Parathyroid adenoma (tissue), 2 donors: ENCODE measurements at regions not wholly inside any gene's neighbourhood (a gene's known extent, or its start where the extent isn't known, plus 50 kb on each side); places are given as distances from the start of the nearest gene placed in this dataset.

ENCODE experiments used
- H2AFZ ChIP-seq: fragments of 300-600 bp; sonication (generic); one replicate; pipeline ENCODE4 v1.7.0; 2017; ENCODE audit warnings: antibody characterized with exemption, mild to moderate bottlenecking
- H3K27ac ChIP-seq: fragments of 300-600 bp; sonication (generic); one replicate; pipeline ENCODE4 v1.7.0; 2017
- H3K27me3 ChIP-seq: fragments of 300-600 bp; sonication (generic); one replicate; pipeline ENCODE4 v1.7.0; 2017; ENCODE audit warnings: low read length; ENCODE audit not compliant: control insufficient read depth, insufficient read depth
- H3K36me3 ChIP-seq: fragments of 300-600 bp; sonication (generic); one replicate; pipeline ENCODE4 v1.7.0; 2017; ENCODE audit warnings: low read length; ENCODE audit not compliant: control insufficient read depth, insufficient read depth
- H3K4me1 ChIP-seq: fragments of 300-600 bp; sonication (generic); one replicate; pipeline ENCODE4 v1.7.0; 2017; ENCODE audit warnings: control low read depth
- H3K4me2 ChIP-seq: fragments of 300-600 bp; sonication (generic); one replicate; pipeline ENCODE4 v1.7.0; 2017; ENCODE audit warnings: low read length
- H3K4me3 ChIP-seq: fragments of 300-600 bp; sonication (generic); one replicate; pipeline ENCODE4 v1.7.0; 2017; ENCODE audit warnings: low read depth, low read length
- H3K79me2 ChIP-seq: fragments of 300-600 bp; sonication (generic); one replicate; pipeline ENCODE4 v1.7.0; 2017; ENCODE audit warnings: control low read depth
- H3K9ac ChIP-seq: fragments of 300-600 bp; sonication (generic); one replicate; pipeline ENCODE4 v1.7.0; 2017; ENCODE audit warnings: mild to moderate bottlenecking
- H3K9me3 ChIP-seq: fragments of 300-600 bp; sonication (generic); one replicate; pipeline ENCODE4 v1.7.0; 2017; ENCODE audit warnings: low read length; ENCODE audit not compliant: control insufficient read depth
- CTCF ChIP-seq: fragments of 300-600 bp; sonication (generic); IDR thresholded peaks from one replicate; pipeline ENCODE4 v1.7.0; 2017; ENCODE audit warnings: antibody characterized with exemption, mild to moderate bottlenecking
- donor health status: primary hyperparathyroidism.

GRCh38 chr1:195946500-195946899 lies 661.7 kb downstream of the KCNT2 start:
- H3K27ac ChIP-seq: no peak overlapping the region
- no peaks in the 10 kb centered on the region for H3K79me2 ChIP-seq
- H3K27me3 ChIP-seq: no peaks in the 10 kb centered on the region
- H3K36me3 ChIP-seq: no peaks in the 10 kb centered on the region
- H3K9ac ChIP-seq: no peak overlapping the region
- no peak overlapping the region for H2AFZ ChIP-seq
- H3K4me1 ChIP-seq: no peaks in the 10 kb centered on the region
- no peaks in the 10 kb centered on the region for H3K9me3 ChIP-seq
- no peak overlapping the region for H3K4me3 ChIP-seq
- TF ChIP-seq CTCF: no peak
- no peak overlapping the region for H3K4me2 ChIP-seq

GRCh38 chr1:195941795-195942194 lies 666.4 kb downstream of the KCNT2 start:
- Histone ChIP-seq H2AFZ (no peak overlapping the region), H3K4me2 (no peak overlapping the region), H3K36me3 (no peaks in the 10 kb centered on the region), H3K79me2 (no peaks in the 10 kb centered on the region), H3K9ac (no peak overlapping the region), H3K4me3 (no peak overlapping the region), H3K27me3 (no peaks in the 10 kb centered on the region), H3K4me1 (no peaks in the 10 kb centered on the region), H3K9me3 (no peaks in the 10 kb centered on the region), H3K27ac (no peak overlapping the region)
- no peak for TF ChIP-seq CTCF

GRCh38 chr1:195941314-195941713 lies 666.9 kb downstream of the KCNT2 start:
- Histone ChIP-seq H3K36me3 (no peaks in the 10 kb centered on the region), H3K27me3 (no peaks in the 10 kb centered on the region), H3K9me3 (no peaks in the 10 kb centered on the region), H3K4me3 (no peak overlapping the region), H3K27ac (no peak overlapping the region), H3K4me2 (no peak overlapping the region), H2AFZ (no peak overlapping the region), H3K9ac (no peak overlapping the region), H3K79me2 (no peaks in the 10 kb centered on the region), H3K4me1 (no peaks in the 10 kb centered on the region)
- TF ChIP-seq CTCF: no peak

- Histone ChIP-seq H3K9me3 (no peaks in the 10 kb centered on the region), H3K9ac (no peak overlapping the region), H3K27ac (no peak overlapping the region), H3K27me3 (no peaks in the 10 kb centered on the region), H3K4me3 (no peak overlapping the region), H3K4me1 (no peaks in the 10 kb centered on the region), H3K4me2 (no peak overlapping the region), H3K79me2 (no peaks in the 10 kb centered on the region), H3K36me3 (no peaks in the 10 kb centered on the region), H2AFZ (no peak overlapping the region)
- TF ChIP-seq CTCF: no peak
Measured at GRCh38 chr1:195939844-195940243, 668.4 kb downstream of the KCNT2 start.

- H3K27ac ChIP-seq: no peak overlapping the region
- no peaks in the 10 kb centered on the region for H3K9me3 ChIP-seq
- H3K79me2 ChIP-seq: no peaks in the 10 kb centered on the region
- no peaks in the 10 kb centered on the region for H3K27me3 ChIP-seq
- H3K36me3 ChIP-seq: peaks cover 2% of the 10 kb centered on the region
- H3K4me1 ChIP-seq: no peaks in the 10 kb centered on the region
- no peak overlapping the region for H3K4me3 ChIP-seq
- no peak overlapping the region for H2AFZ ChIP-seq
- no peak overlapping the region for H3K4me2 ChIP-seq
- TF ChIP-seq CTCF: no peak
- H3K9ac ChIP-seq: no peak overlapping the region
Measured at GRCh38 chr1:195934817-195935553, 673.3 kb downstream of the KCNT2 start.
